GM12872 (cell line): ENCODE measurements at regions not wholly inside any gene's neighbourhood (a gene's known extent, or its start where the extent isn't known, plus 50 kb on each side); places are given as distances from the start of the nearest gene placed in this dataset.

ENCODE experiments used
- CTCF ChIP-seq: IDR thresholded peaks from 3 replicates; pipeline ENCODE4 v1.5.1; 2011; ENCODE audit warnings: low read depth, mild to moderate bottlenecking, low read length, moderate library complexity; ENCODE audit not compliant: insufficient read depth

GRCh38 chr13:79212064-79212619, 193.9 kb downstream of the RBM26 start:
- TF ChIP-seq CTCF, result no peak

- no peak for TF ChIP-seq CTCF
Measured at GRCh38 chr13:79211377-79211776, 194.7 kb downstream of the RBM26 start.

- no peak for TF ChIP-seq CTCF
Measured at GRCh38 chr13:79197933-79198332, 208.1 kb downstream of the RBM26 start.

GRCh38 chr13:79196843-79197242, 209.2 kb downstream of the RBM26 start:
- no peak for TF ChIP-seq CTCF

GRCh38 chr13:79196366-79196765, 209.7 kb downstream of the RBM26 start:
- no peak for TF ChIP-seq CTCF

GRCh38 chr13:79194727-79195126, 211.3 kb downstream of the RBM26 start:
- no peak for TF ChIP-seq CTCF

GRCh38 chr13:79194272-79194671, 211.8 kb downstream of the RBM26 start:
- no peak for TF ChIP-seq CTCF
